ENCODE measurements at regions not wholly inside any gene's neighbourhood (a gene's known extent, or its start where the extent isn't known, plus 50 kb on each side); places are given as distances from the start of the nearest gene placed in this dataset.

- no peak for TF ChIP-seq EZH2 (IDR thresholded peaks at IDR 0.05)
- TF ChIP-seq CTCF (IDR thresholded peaks at IDR 0.05 in 2 of 3, conservative IDR thresholded peaks at IDR 0.05 in 1 of 3; ENCODE audit: borderline replicate concordance in 1 of 3, insufficient read depth in 1 of 3, low read depth in 2 of 3, low read length in 2 of 3) = no peak
- no peak for TF ChIP-seq POLR2AphosphoS5 (IDR thresholded peaks at IDR 0.05; ENCODE audit: low read depth, low read length)
These were observed 485.3 kb downstream of the CBLN2 start for GRCh38 chr18:72058851-72059250.

Measured in HCT116 (cell line).